ENCODE measurements at regions not wholly inside any gene's neighbourhood (a gene's known extent, or its start where the extent isn't known, plus 50 kb on each side); places are given as distances from the start of the nearest gene placed in this dataset.

- no peaks in the 10 kb centered on the region for H3K4me1 ChIP-seq
- no peaks in the 10 kb centered on the region for H3K36me3 ChIP-seq
- no peak overlapping the region for H3K27ac ChIP-seq
- intact Hi-C loops (cut with DNase I) = no loop called here
- H3K9ac ChIP-seq (ENCODE audit: low read depth in 2 of 2, low read length in 2 of 2) = no peak overlapping the region
- no peaks in the 10 kb centered on the region for H3K27me3 ChIP-seq
- no peak overlapping the region for H3K4me3 ChIP-seq
- no peak for TF ChIP-seq CTCF (IDR thresholded peaks at IDR 0.05)
- no peaks in the 10 kb centered on the region for H3K9me3 ChIP-seq
- no peak for DNase-seq
Measured at GRCh38 chr4:152162331-152162697, 373.6 kb downstream of the FBXW7 start.

- H3K27ac ChIP-seq = no peak overlapping the region
- H3K27me3 ChIP-seq = no peaks in the 10 kb centered on the region
- H3K4me1 ChIP-seq = no peaks in the 10 kb centered on the region
Measured at GRCh38 chr4:152161676-152162330, 374.1 kb downstream of the FBXW7 start.

GRCh38 chr4:152160225-152160800 lies 375.6 kb downstream of the FBXW7 start:
- intact Hi-C loops (cut with DNase I) = no loop called here
- H3K27ac ChIP-seq = no peak overlapping the region

More at GRCh38 chr4:152161676-152162330, 374.1 kb downstream of the FBXW7 start:
- H3K9me3 ChIP-seq = no peaks in the 10 kb centered on the region
- no peak overlapping the region for H3K4me3 ChIP-seq
- TF ChIP-seq CTCF (IDR thresholded peaks at IDR 0.05) = no peak
- H3K9ac ChIP-seq (ENCODE audit: low read depth in 2 of 2, low read length in 2 of 2) = no peak overlapping the region
- H3K36me3 ChIP-seq = no peaks in the 10 kb centered on the region
- intact Hi-C loops (cut with DNase I) = no loop called here
- DNase-seq = no peak

GRCh38 chr4:152159773-152160172 lies 376.1 kb downstream of the FBXW7 start:
- H3K36me3 ChIP-seq = no peaks in the 10 kb centered on the region
- TF ChIP-seq CTCF (IDR thresholded peaks at IDR 0.05) = no peak
- H3K4me1 ChIP-seq = no peaks in the 10 kb centered on the region
- H3K27me3 ChIP-seq = no peaks in the 10 kb centered on the region
- intact Hi-C loops (cut with DNase I) = no loop called here
- no peak overlapping the region for H3K9ac ChIP-seq (ENCODE audit: low read depth in 2 of 2, low read length in 2 of 2)
- no peak for DNase-seq
- H3K9me3 ChIP-seq = no peaks in the 10 kb centered on the region
- H3K4me3 ChIP-seq = no peak overlapping the region
- H3K27ac ChIP-seq = no peak overlapping the region

More at GRCh38 chr4:152160225-152160800, 375.6 kb downstream of the FBXW7 start:
- DNase-seq = no peak
- Histone ChIP-seq H3K36me3 (no peaks in the 10 kb centered on the region), H3K4me1 (no peaks in the 10 kb centered on the region), H3K9ac (ENCODE audit: low read depth in 2 of 2, low read length in 2 of 2) (no peak overlapping the region), H3K9me3 (no peaks in the 10 kb centered on the region), H3K4me3 (no peak overlapping the region), H3K27me3 (no peaks in the 10 kb centered on the region)
- no peak for TF ChIP-seq CTCF (IDR thresholded peaks at IDR 0.05)

- no peak overlapping the region for H3K27ac ChIP-seq
- H3K4me1 ChIP-seq = no peaks in the 10 kb centered on the region
- no peaks in the 10 kb centered on the region for H3K9me3 ChIP-seq
- H3K9ac ChIP-seq (ENCODE audit: low read depth in 2 of 2, low read length in 2 of 2) = no peak overlapping the region
- H3K4me3 ChIP-seq = no peak overlapping the region
- TF ChIP-seq CTCF (IDR thresholded peaks at IDR 0.05) = no peak
- H3K27me3 ChIP-seq = no peaks in the 10 kb centered on the region
- DNase-seq = no peak
- intact Hi-C loops (cut with DNase I) = no loop called here
- H3K36me3 ChIP-seq = no peaks in the 10 kb centered on the region
Measured at GRCh38 chr4:152158225-152158624, 377.7 kb downstream of the FBXW7 start.
